Fibroblast of pulmonary artery (primary cell): ENCODE measurements at regions not wholly inside any gene's neighbourhood (a gene's known extent, or its start where the extent isn't known, plus 50 kb on each side); places are given as distances from the start of the nearest gene placed in this dataset.

ENCODE experiments used
- DNase-seq: peaks from one replicate; pipeline ENCODE4 v3.0.0-alpha.2; 2010; ENCODE audit warnings: low read depth
- H3K4me3 ChIP-seq: replicated peaks from 2 replicates; pipeline ENCODE4 v1.5.1; 2011; ENCODE audit warnings: low read depth, mild to moderate bottlenecking, control low read depth, low read length, moderate library complexity
- CTCF ChIP-seq: IDR thresholded peaks from 2 replicates; pipeline ENCODE4 v1.5.1; 2011; ENCODE audit warnings: mild to moderate bottlenecking, control low read depth, low read length, inconsistent platforms; ENCODE audit errors: missing control alignments

GRCh38 chr1:232193451-232193783 is 436.5 kb downstream of the SIPA1L2 start:
- TF ChIP-seq CTCF, result no peak
- no peak for DNase-seq
- H3K4me3 ChIP-seq, result no peak overlapping the region

- TF ChIP-seq CTCF, result no peak
- H3K4me3 ChIP-seq, result no peak overlapping the region
- DNase-seq, result no peak
These were observed 437.0 kb downstream of the SIPA1L2 start for GRCh38 chr1:232192781-232193450.

GRCh38 chr1:232191560-232191959 is 438.4 kb downstream of the SIPA1L2 start:
- no peak for DNase-seq

GRCh38 chr1:232188318-232188717 is 441.6 kb downstream of the SIPA1L2 start:
- TF ChIP-seq CTCF, result no peak
- no peak for DNase-seq
- H3K4me3 ChIP-seq, result no peak overlapping the region

More at GRCh38 chr1:232191560-232191959, 438.4 kb downstream of the SIPA1L2 start:
- TF ChIP-seq CTCF, result no peak
- H3K4me3 ChIP-seq, result no peak overlapping the region

GRCh38 chr1:232186931-232187330 is 443.0 kb downstream of the SIPA1L2 start:
- no peak overlapping the region for H3K4me3 ChIP-seq
- no peak for TF ChIP-seq CTCF
- DNase-seq, result no peak

- TF ChIP-seq CTCF, result no peak
- H3K4me3 ChIP-seq, result no peak overlapping the region
- DNase-seq, result no peak
These were observed 445.1 kb downstream of the SIPA1L2 start for GRCh38 chr1:232184561-232185530.
